Pulmonary artery endothelial cell (primary cell): ENCODE measurements at regions not wholly inside any gene's neighbourhood (a gene's known extent, or its start where the extent isn't known, plus 50 kb on each side); places are given as distances from the start of the nearest gene placed in this dataset.
"Not testable (repeated sequence)": the region's sequence is repeated elsewhere in the genome, so short reads cannot be mapped to it uniquely, and the experiment has no call there.

ENCODE experiments used
- DNase-seq: peaks from one replicate; pipeline ENCODE4 v3.0.0-alpha.2; 2011; ENCODE audit warnings: low read depth, low spot score

DNA sequence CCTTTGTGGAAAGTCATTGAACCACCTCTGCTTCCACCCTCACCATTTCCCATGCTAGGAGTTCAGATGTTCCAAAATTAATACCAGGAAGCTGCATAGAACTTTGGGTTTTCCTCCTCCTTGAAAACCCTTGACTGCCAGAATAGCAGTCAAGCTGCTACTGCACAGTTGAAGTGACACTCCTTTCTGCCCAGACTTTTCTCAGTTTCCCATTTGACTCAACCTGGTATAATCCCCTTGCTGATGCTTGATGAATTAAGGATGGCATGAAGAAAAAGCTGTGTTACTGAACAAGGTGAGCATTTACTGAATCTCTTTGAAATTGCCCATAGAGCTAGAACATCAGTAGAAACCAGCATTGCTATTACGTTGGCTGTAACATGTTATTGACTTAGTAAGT lies 286.0 kb downstream of the EDEM1 start:
- DNase-seq, result no peak

DNA sequence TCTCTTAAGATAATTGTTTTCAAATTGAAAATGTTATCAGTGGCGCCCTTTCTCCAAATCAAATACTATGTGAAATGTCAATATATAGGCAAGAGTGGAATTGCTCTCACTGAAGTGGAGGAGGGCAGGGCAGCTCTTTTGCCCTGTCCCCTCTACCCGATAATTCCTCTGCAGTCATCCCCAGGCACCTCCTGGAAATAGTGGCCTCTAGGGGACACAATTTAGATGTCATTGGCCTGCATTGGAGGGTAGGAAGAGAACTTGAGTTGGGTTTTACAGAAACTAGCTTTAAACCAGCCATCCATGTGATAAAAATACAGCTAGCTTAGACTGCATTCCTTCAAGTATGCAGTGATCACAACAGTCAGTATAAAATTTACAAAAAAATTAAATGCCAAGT lies 288.9 kb downstream of the EDEM1 start:
- DNase-seq, result no peak

DNA sequence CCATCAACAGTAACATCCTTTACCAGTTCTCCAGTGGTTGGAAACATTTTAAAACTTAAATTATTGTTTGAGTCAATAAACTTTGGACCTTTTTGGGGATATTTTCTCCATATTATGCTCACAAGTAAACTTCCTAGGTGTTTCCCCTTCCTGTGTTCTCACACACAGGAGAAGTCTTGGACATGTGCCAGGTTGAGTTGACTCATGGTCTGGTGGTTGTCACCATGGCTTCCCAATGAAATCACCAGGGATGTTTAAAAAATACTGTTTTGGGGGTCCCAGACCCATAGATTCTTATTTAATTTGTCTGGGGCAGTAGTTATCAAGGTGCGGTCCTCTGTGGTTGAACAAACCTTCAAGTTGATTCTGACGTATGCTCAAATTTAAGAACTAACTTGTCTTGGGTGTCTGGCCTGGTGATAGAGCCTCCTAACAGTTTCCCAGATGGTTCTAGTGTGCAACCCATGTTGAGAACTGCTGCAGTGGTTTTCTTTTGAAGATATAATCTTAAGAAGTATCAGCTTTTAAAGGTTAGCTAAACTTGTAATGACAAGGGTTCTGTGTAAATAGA lies 291.8 kb downstream of the EDEM1 start:
- DNase-seq, result no peak

DNA sequence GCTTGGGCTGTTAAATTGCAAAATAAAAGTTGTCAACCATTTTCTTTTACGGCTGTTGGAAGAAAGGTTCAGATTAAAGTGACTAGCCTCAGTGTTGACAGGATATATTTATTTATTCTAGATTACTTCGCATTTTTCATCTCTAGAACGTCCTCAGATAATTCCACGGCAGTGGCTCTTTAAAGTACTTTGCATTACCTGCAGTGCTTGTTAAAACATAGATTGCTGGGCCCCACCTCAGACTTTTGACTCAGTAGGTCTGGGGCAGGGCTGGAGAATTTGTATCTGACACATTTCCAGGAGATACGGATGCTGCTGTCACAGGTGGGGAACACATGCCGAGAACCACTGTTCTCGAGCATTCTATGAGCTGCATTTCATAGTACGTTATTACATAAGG lies 292.7 kb downstream of the EDEM1 start:
- DNase-seq, result no peak

DNA sequence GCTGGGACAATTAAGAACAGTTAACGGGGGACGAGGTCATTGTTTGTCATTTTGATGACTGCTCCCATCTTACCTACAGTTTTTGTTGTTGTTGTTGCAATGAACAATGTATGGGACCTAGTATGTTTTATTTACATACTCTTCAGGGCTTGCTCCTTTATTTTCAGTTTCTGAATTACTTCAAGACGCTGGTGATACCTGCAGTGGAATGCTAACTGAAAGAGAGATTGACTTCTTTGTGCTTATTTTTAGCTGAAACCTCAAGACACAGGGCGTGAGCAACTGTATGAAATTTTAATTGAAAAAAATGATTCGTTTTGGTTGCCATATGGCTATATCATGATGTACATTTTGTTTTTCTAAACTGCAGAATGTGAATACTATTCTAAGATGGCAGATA lies 297.9 kb downstream of the EDEM1 start:
- no peak for DNase-seq

DNA sequence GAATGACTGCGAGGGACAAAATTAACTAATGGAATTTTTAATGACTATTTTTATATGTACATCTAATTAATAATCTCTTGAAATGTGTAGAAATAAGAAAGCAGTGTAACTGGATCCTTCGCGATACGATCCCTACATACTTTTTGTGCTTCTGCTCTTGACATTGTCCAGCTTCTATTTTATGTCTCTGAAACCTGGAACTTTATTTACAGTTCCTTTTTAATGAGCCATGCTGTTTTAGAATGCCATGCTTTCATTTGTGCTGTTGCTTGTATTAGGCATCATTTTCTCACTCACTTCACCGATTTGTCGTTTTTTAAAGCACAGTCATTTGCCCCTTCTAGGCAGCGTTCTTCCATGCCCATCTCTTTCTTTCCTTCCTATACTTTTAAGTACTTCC lies 301.3 kb downstream of the EDEM1 start:
- DNase-seq, result no peak

DNA sequence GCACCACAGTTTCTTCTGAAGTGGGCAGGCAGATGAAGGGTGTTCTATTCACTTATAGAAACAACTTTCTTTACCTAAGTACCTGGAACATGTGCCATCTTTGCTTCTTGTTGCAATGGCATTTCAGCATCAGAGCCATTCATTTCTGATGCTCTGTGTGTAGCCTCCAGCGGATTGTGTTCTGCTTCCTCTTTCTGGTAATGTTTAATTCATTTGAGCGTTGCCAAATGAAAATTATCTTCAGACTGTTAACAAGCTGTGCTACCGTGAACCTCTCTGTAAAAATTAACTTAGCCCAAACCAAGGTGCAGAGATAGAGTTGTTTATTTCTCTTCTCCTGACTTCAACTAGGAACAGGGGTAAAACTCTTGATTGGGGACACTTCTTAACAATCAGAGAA lies 302.0 kb downstream of the EDEM1 start:
- no peak for DNase-seq

DNA sequence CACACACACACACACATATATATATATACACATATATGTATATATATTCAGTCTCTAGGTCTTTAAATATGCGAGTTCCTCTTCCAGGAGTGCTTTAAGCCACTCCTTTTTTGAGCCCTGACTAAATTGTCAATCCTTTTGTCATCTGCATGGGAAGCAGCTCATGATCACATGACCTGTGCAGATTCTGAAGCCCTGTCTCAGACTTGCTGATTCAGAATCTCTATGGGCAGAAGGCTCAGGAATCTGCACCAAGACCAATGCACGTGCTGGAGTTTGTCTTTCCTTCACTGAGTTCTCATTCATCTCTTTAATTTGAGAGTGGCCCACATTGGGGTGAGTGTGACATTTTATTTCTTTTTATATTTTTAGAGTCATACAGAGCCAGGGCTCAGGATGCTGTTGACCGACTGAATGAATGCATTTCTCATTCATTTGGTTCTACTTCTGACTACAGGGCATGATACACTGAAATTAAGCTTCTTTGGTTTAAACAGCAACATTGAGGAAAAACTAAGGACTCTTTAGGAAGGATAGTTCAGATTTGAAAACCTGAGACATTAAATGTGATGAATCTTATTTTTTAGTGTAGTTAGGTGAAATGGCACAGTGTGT lies 307.5 kb downstream of the EDEM1 start:
- no peak for DNase-seq

DNA sequence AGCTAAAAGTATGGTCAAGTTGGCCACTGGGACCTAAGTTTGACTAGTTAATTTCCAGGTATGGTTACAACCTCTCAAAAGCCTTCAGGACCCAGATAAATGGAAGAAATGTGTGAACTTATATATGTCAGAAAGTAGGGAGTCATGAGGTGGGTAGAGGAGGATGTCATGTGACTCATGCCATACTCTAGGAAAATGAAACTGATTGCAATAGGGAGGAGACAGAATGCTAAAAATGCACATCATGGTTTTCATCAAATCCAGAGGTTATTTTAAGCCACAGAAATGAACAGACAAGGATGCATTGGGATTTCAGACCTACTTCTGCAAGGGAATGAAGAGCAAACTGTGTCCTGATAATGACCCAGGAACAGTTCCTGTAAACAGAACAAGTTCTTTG lies 310.0 kb downstream of the EDEM1 start:
- no peak for DNase-seq

DNA sequence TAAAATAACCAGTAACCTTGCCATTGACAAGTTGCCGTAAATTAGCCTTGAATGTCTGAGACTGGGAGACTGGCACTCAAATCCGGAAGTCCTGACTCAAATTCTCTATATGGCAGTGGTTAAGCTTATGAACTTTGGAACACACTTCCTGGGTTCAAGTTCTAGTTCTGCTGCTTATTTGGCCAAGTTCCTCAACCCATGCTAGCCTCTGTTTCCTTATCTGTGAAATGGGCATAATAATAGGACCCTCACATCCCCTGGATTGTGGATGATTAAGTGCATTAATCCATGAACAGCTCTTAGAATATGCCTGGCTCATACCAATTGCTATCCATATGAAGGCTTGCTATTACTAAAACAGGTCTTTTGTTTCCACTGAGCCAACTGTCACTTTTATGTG lies 311.5 kb downstream of the EDEM1 start:
- no peak for DNase-seq

DNA sequence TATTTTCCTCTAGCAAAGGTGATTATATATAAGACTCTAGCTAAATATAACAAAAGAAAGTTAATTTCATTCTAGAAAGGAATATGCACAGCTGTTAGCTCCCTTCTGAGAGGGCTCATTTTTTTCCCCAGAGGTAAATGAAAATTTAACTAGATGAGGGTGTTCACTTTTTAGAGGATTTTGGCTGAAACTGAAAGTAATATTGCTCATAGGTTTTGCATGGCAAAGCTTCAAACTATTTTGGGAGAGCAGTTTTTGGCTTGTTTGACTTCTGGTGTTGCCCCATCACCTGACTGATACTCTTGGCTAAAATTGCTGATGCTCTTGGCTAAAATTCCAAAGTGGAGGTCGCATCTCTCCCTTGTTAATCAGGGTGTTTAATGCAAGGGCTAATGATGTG lies 311.9 kb downstream of the EDEM1 start:
- no peak for DNase-seq

DNA sequence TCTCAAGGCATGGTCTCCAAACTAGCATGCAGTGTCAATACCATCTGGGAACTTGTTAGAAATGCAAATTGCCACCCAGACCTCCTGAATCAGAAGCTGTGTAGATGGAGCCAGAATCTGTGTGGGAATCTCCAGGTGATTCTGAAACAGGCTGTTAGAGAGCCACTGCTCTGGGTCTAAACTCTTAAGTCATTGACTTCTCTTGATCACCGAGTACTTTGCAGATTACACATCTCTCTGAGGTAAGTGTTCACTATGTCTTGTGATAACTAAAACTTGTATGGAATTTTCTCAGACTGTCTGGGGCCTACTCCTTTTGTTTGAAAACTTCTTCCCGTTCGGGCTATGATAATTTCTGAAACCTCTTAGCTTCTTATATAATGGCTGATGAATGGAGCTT lies 315.6 kb downstream of the EDEM1 start:
- DNase-seq, result no peak

DNA sequence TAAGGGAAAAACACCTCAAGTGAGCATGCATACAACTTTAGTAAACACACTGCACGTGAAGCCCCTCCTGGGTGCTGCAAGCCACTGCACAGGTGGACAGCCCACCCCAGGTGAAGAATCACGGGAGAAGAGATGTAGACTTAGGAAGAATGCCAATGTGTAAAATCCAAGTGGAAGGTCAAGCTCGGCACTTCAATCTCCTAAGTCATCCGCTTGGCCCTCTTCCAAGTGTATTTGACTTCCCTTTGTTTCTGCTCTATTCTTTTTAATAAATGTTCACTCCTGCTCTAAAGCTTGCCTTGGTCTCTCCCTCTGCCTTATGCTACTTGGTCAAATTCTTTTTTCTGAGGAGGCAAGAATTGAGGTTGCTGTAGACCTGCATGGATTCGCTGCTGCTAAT lies 316.6 kb downstream of the EDEM1 start:
- DNase-seq, result no peak

DNA sequence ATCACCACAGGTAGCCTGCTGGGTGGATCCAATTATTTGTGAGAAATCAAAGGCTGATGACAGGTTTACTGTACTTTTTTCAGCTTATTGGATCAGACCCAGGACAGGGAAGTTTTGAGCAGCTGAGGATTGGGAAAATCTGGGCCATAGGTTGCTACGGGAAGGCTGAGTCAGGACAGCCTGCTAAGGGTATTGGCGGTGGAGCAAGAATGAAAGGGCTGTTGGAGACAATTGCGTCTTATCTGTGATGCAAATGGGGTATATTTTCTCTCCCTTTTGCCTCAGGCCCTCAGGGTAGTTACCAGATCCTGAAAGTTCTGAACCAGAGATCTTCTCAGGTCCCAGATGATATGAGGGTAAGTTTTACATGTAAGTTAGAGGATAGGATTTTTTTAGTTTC lies 317.7 kb downstream of the EDEM1 start:
- DNase-seq, result no peak

DNA sequence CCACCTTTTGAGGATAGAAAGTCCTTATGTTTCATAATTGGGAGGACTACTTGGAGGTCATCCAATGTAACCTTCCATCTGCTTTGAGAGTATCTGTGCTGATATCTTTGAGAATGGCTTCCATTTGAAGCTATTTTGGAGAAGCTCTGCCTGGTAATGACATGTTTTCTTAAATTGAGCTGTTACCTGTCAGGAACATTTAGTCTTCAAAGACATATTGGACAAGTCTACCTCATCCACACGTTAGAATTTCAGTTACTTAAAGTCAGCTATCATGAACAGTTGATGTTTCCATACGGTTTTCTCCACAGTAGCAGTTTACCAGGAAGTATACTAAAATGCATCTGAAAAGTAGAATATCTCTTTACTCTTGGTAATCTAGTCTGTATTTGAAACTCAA lies 318.5 kb downstream of the EDEM1 start:
- DNase-seq, result no peak

DNA sequence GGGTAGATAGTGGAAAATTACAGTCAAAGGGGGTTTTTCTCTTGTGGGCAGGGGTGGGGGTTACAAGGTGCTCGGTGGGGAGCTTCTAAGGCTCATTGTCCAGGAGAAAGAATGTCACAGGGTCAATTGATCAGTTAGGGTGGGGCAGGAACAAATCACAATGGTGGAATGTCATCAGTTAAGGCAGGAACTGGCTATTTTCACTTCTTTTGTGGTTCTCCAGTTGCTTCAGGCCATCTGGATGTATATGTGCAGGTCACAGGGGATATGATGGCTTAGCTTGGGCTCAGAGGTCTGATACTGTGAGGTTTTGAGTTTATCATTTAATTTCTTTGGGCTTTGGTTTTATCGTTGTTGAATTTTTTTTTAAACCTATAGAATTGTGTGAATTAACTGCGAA lies 321.4 kb downstream of the EDEM1 start:
- not testable (repeated sequence) for DNase-seq

DNA sequence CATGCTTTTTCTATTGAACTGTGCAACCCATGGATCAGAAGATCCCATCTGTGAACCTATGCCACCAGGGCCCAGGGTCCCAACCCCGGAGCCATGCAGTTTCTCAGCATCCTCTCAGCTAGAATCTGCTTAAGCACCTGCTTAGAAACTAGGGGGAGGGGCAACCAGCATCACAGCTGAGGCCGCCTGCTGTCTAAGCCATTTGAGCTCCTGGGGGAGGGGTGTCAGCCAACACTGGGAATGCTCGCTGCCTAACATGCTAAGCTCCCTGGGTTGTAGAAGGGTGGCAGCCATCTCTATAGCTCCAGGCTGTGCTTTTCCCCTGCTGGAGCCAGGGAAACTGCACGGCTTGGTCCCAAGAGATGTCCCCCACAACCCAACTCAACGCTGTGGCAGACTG lies 322.8 kb downstream of the EDEM1 start:
- no peak for DNase-seq

DNA sequence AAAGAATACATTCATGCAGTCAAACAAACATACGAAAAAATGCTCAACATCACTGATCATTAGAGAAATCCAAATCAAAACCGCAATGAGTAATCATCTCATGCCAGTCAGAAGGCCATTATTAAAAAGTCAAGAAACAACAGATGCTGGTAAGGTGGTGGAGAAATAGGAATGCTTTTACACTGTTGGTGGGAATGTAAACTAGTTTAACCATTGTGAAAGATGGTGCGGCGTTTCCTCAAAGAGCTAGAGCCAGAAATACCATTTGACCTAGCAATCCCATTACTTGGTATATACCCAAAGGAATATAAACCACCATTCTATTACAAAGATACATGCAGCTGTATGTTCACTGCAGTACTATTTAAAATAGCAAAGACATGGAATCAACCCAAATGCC lies 330.4 kb downstream of the EDEM1 start:
- no peak for DNase-seq

DNA sequence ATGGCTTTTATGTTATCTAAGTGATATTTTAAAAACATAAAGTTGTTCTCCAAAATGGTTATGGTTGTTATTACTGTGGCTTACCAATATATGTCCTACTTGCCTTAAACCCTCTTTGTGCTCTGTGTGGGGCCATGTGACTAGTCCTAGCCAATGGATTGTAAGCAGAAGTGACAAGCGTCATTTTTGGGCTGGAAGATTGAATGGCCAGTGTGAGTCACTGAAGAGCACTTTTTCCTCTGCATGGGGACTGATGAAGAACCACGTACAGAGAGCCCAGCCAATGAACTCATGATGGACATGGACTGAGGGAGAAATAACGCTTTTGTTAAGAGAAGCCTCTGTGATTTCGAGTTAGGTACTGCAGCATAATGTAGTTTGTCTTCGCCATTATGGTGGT lies 332.7 kb downstream of the EDEM1 start:
- DNase-seq, result no peak

DNA sequence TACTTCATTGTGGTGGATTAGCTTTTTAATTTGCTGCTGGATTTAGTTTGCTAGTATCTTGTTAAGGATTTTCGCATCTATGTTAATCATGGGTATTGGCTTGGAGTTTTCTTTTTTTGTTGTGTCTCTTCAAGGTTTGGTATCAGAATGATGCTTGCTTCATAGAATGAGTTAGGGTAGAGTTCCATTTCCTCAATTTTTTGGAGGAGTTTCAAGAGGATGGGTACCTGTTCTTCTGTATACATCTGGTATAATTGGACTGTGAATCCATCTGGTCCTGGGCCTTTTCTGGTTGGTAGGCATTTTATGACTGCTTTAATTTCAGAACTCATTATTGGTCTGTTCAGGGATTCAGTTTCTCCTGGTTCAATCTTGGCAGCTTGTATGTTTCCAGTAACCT lies 335.6 kb downstream of the EDEM1 start:
- DNase-seq, result no peak

DNA sequence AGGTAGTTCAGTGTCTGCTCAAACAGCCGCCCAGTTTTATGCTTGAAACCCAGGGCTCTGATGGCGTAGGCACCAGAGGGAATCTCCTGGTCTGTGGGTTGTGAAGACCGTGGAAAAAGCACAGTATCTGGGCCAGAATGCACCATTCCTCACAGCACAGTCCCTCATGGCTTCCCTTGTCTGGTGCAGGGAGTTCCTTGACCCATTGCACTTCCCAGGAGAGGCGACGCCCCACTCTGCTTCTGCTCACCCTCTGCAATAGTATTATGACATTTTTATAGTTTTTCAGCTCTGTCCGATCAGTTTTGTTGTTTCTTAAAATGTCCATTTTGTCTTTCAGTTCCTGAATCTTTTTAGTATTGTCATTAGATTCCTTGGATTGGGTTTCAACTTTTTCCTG lies 343.5 kb downstream of the EDEM1 start:
- DNase-seq, result no peak

DNA sequence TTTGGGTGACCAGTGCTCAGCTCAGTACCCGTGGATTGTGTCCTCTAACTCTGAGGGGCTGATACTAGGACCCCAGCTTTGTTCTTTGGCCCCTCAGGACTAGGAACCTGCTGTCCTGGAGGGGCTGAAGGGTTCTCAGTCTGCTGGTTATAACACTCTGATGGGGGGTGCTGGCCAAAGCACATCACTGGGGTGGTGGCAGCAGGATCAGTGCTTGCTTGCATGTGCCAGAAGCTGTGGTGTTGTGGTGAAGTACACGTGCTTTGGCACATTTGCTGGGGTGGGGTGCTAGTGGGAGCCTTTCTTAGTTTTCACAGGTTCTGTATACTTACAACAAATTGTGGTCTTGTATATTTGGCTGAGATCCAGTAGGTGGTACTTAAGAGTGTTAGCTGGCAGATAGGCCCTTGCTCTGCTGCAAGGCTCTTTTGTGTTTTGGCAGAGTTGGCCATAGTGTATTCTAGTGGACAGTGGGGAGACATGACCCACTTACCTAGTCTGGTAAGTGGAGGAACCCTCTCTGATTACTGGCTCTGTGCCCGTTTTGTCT lies 344.3 kb downstream of the EDEM1 start:
- no peak for DNase-seq

DNA sequence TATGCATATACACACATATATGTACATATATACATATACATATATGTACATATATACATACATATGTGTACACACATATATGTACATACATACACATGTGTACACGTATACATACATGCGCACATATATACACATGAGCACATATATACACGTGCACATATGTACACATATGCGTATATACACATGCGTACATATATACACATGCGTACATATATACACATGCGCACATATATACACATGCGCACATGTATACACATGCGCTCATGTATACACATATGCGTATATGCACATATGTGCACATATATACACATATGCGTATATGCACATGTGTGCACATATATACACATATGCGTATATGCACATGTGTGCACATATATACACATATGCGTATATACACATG lies 353.0 kb downstream of the EDEM1 start:
- DNase-seq, result no peak

DNA sequence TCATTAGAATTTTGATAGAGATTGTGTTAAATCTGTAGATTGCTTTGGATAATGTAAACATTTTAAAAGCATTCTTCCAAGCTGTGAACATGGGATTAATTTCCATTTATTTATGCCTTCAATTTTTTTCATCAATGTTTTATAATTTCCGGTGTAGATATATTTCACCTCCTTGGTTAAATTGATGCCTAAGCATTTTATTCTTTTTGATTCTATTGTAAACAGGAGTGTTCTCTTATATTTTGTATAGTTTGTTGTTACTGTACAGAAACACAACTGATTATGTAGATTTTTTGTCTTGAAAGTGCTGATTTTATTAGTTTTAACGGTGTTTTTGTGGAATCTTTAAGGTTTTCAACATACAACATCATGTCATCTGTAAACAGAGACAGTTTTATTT lies 355.0 kb downstream of the EDEM1 start:
- DNase-seq, result no peak
